Brain microvascular endothelial cell (primary cell): ENCODE measurements at regions not wholly inside any gene's neighbourhood (a gene's known extent, or its start where the extent isn't known, plus 50 kb on each side); places are given as distances from the start of the nearest gene placed in this dataset.

ENCODE experiments used
- DNase-seq: peaks from one replicate; pipeline ENCODE4 v3.0.0-alpha.2; 2020
- H3K27ac ChIP-seq: fragments of 250-450 bp; sonication (Bioruptor Pico); 2 replicates; pipeline ENCODE4 v1.5.1; 2020; ENCODE audit warnings: mild to moderate bottlenecking, moderate library complexity
- H3K27me3 ChIP-seq: fragments of 250-450 bp; sonication (Bioruptor Pico); replicated peaks from 2 replicates; pipeline ENCODE4 v1.5.1; 2020; ENCODE audit warnings: mild to moderate bottlenecking
- H3K36me3 ChIP-seq: fragments of 250-450 bp; sonication (Bioruptor Pico); replicated peaks from 2 replicates; pipeline ENCODE4 v1.5.1; 2020; ENCODE audit warnings: mild to moderate bottlenecking
- H3K4me3 ChIP-seq: 2 replicates; pipeline ENCODE4 v1.5.1; 2011; ENCODE audit warnings: low read depth, mild to moderate bottlenecking, control low read depth, low read length, moderate library complexity
- in situ Hi-C: cut with HindIII; loops from 2 replicates; pipeline ENCODE4 v1.10.0; 2017; ENCODE audit warnings: low sequenced_read_pairs, low pct_ligation_motif_present
- TF ChIP-seq, protein P1 (sequence below): IDR thresholded peaks from 2 replicates; pipeline ENCODE4 v1.5.1; 2011; ENCODE audit warnings: low read depth, mild to moderate bottlenecking, moderate library complexity, low read length, control low read depth, inconsistent platforms; ENCODE audit errors: missing control alignments

- H3K4me3 ChIP-seq, result no peak overlapping the region
- DNase-seq, result no peak
- in situ Hi-C loops, result no loop called here
- H3K27ac ChIP-seq, result no peak overlapping the region
- TF ChIP-seq, protein P1, sequence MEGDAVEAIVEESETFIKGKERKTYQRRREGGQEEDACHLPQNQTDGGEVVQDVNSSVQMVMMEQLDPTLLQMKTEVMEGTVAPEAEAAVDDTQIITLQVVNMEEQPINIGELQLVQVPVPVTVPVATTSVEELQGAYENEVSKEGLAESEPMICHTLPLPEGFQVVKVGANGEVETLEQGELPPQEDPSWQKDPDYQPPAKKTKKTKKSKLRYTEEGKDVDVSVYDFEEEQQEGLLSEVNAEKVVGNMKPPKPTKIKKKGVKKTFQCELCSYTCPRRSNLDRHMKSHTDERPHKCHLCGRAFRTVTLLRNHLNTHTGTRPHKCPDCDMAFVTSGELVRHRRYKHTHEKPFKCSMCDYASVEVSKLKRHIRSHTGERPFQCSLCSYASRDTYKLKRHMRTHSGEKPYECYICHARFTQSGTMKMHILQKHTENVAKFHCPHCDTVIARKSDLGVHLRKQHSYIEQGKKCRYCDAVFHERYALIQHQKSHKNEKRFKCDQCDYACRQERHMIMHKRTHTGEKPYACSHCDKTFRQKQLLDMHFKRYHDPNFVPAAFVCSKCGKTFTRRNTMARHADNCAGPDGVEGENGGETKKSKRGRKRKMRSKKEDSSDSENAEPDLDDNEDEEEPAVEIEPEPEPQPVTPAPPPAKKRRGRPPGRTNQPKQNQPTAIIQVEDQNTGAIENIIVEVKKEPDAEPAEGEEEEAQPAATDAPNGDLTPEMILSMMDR, result no peak
- H3K27me3 ChIP-seq, result no peaks in the 10 kb centered on the region
- H3K36me3 ChIP-seq, result no peaks in the 10 kb centered on the region
These were observed 350.6 kb upstream of the MKI67 start for GRCh38 chr10:128476845-128477244.

GRCh38 chr10:128480601-128481000 lies 354.4 kb upstream of the MKI67 start:
- H3K27ac ChIP-seq, result no peak overlapping the region
- in situ Hi-C loops, result no loop called here
- no peak overlapping the region for H3K4me3 ChIP-seq
- H3K36me3 ChIP-seq, result no peaks in the 10 kb centered on the region
- no peaks in the 10 kb centered on the region for H3K27me3 ChIP-seq
- TF ChIP-seq, protein P1, result no peak
- no peak for DNase-seq

GRCh38 chr10:128481152-128481840 lies 355.1 kb upstream of the MKI67 start:
- Histone ChIP-seq H3K27me3 (no peaks in the 10 kb centered on the region), H3K4me3 (no peak overlapping the region), H3K36me3 (no peaks in the 10 kb centered on the region), H3K27ac (no peak overlapping the region)
- no peak for DNase-seq
- TF ChIP-seq, protein P1, result no peak
- in situ Hi-C loops, result no loop called here

DNA sequence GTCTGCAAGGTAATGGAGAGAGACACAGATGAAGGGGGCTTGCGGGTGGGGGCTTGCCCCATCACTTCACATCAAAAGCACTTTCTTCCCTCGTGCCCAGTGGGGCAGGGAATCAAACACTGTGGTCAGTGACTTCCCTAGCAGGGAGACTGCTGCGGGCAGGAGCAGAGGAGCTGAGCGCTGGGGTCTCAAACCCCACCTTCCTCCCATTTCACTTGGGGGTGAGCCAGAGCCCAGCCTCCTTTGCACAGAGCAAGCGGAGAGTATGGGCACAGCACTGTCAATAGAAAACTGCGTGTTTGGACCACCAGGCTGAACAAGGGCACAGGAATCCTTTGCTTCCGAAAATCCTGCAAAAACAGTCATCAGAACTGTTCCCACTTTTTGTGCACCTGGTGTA lies 355.8 kb upstream of the MKI67 start:
- Histone ChIP-seq H3K27me3 (no peaks in the 10 kb centered on the region), H3K4me3 (no peak overlapping the region), H3K27ac (no peak overlapping the region), H3K36me3 (no peaks in the 10 kb centered on the region)
- DNase-seq, result no peak
- TF ChIP-seq, protein P1, result no peak
- in situ Hi-C loops, result no loop called here

DNA sequence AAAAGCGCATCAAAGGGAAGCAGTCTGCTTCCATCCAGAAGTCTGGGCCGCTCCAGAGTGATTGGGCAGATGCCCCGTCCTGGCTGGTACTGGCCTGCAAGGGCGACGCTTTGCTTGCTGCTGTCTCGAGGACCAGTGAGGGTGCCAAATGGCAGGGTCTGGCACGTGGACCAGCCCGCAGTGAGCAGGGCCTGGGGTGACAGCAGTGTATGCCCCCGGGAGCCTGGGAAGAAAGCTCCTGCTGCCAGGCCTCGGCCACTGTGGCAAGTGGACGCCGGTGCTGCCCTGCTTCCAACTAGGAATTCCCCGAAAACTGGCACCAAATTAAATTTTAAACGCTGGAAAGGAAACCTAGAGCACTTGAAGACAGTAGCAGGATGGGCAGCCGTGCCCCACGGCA lies 357.0 kb upstream of the MKI67 start:
- TF ChIP-seq, protein P1, result no peak
- no peak for DNase-seq
- no peak overlapping the region for H3K4me3 ChIP-seq
- in situ Hi-C loops, result no loop called here
- no peak overlapping the region for H3K27ac ChIP-seq
- no peaks in the 10 kb centered on the region for H3K36me3 ChIP-seq
- H3K27me3 ChIP-seq, result no peaks in the 10 kb centered on the region

GRCh38 chr10:128484041-128484440 lies 357.8 kb upstream of the MKI67 start:
- no peak for DNase-seq
- TF ChIP-seq, protein P1, result no peak
- in situ Hi-C loops, result no loop called here
- no peak overlapping the region for H3K27ac ChIP-seq
- H3K36me3 ChIP-seq, result no peaks in the 10 kb centered on the region
- H3K27me3 ChIP-seq, result no peaks in the 10 kb centered on the region
- H3K4me3 ChIP-seq, result no peak overlapping the region
